Upper lobe of left lung (tissue), 4 donors: ENCODE measurements at regions not wholly inside any gene's neighbourhood (a gene's known extent, or its start where the extent isn't known, plus 50 kb on each side); places are given as distances from the start of the nearest gene placed in this dataset.

Experiments
- POLR2A ChIP-seq, 4 donors: fragments of 450-650 bp; IDR thresholded peaks; one replicate each; pipeline ENCODE4 v1.5.1; 2016 to 2017; ENCODE audit warnings: antibody characterized with exemption in 4 of 4, mild to moderate bottlenecking in 2 of 4
- TF ChIP-seq, protein P1 (sequence below), 6 experiments: fragments of 450-650 bp in 4 of 6; fragments of 200-600 bp in 2 of 6; sonication (generic) in 2 of 6; IDR thresholded peaks; one replicate each; pipeline ENCODE4 v1.5.1; 2016 to 2019; ENCODE audit warnings: antibody characterized with exemption in 6 of 6

DNA sequence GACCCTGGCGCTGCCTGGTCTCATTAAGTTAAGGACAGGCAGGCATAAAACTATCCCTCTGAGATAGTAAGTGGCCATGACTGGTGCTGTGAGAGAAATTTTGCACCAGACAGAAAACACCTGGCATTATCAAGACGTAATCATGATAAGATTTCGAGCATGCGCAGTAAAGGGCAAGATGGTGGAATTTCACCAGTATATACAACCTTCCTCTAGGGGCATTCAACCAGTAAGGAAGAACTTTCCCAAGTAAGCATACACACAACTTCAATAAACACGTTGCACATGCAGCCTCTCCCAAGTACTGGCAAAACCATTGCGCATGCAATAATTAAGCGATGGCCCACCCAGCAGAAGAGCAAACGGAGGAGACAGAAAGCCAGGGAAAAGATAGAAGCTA lies 1376.4 kb upstream of the CRIM1 start:
- TF ChIP-seq POLR2A (IDR thresholded peaks at IDR 0.05), result no peak
- TF ChIP-seq, protein P1, sequence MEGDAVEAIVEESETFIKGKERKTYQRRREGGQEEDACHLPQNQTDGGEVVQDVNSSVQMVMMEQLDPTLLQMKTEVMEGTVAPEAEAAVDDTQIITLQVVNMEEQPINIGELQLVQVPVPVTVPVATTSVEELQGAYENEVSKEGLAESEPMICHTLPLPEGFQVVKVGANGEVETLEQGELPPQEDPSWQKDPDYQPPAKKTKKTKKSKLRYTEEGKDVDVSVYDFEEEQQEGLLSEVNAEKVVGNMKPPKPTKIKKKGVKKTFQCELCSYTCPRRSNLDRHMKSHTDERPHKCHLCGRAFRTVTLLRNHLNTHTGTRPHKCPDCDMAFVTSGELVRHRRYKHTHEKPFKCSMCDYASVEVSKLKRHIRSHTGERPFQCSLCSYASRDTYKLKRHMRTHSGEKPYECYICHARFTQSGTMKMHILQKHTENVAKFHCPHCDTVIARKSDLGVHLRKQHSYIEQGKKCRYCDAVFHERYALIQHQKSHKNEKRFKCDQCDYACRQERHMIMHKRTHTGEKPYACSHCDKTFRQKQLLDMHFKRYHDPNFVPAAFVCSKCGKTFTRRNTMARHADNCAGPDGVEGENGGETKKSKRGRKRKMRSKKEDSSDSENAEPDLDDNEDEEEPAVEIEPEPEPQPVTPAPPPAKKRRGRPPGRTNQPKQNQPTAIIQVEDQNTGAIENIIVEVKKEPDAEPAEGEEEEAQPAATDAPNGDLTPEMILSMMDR (IDR thresholded peaks at IDR 0.05), result no peak
